Mucosa of descending colon (tissue), 3 donors: ENCODE measurements at regions not wholly inside any gene's neighbourhood (a gene's known extent, or its start where the extent isn't known, plus 50 kb on each side); places are given as distances from the start of the nearest gene placed in this dataset.

Experiments
- ATAC-seq: fragments of 200-7000 bp; cut with Tn5 transposase; one replicate; pipeline ENCODE4 v1.9.1; 2020; ENCODE audit warnings: mild to moderate bottlenecking, moderate library complexity
- DNase-seq, 3 donors: peaks; one replicate each; pipeline ENCODE4 v3.0.0-alpha.2; 2020
- H3K36me3 ChIP-seq: fragments of 200-600 bp; one replicate; pipeline ENCODE4 v1.8.0; 2021; ENCODE audit warnings: low read depth, mild to moderate bottlenecking
- H3K4me1 ChIP-seq: fragments of 200-600 bp; one replicate; pipeline ENCODE4 v1.8.0; 2021; ENCODE audit warnings: low read depth, mild to moderate bottlenecking
- H3K4me3 ChIP-seq: fragments of 200-600 bp; one replicate; pipeline ENCODE4 v1.8.0; 2021; ENCODE audit warnings: mild to moderate bottlenecking
- H3K9me3 ChIP-seq: fragments of 200-600 bp; one replicate; pipeline ENCODE4 v1.8.0; 2021; ENCODE audit warnings: mild to moderate bottlenecking
- CTCF ChIP-seq: fragments of 200-600 bp; IDR thresholded peaks from one replicate; pipeline ENCODE4 v1.8.0; 2022; ENCODE audit warnings: antibody characterized with exemption, mild to moderate bottlenecking
- intact Hi-C, 2 donors: fragments of 100-400 bp; cut with DNase I in 1 of 2; cut with micrococcal nuclease in 1 of 2; formaldehyde crosslinking; loops; one replicate each; pipeline versions ENCODE4 v1.11.0 to v1.11.1; 2022; cut with DNase I, micrococcal nuclease
- donor health status: DM: no; HTN: no; CAD: no; lungs with moderate emphysema.
- donor health status: DM: no; HTN: no; CAD: no.
- donor health status: DM: no; HTN: yes; CAD: no.

GRCh38 chr2:129673234-129673633, 306.2 kb upstream of the RAB6C start:
- TF ChIP-seq CTCF, result no peak
- H3K36me3 ChIP-seq, result no peaks in the 10 kb centered on the region
- no peaks in the 10 kb centered on the region for H3K9me3 ChIP-seq
- no peaks in the 10 kb centered on the region for H3K4me1 ChIP-seq
- no peak for ATAC-seq
- DNase-seq, result no peak
- intact Hi-C loops, result no loop called here
- no peak overlapping the region for H3K4me3 ChIP-seq

- DNase-seq (no peak), ATAC-seq (no peak)
- Histone ChIP-seq H3K9me3 (no peaks in the 10 kb centered on the region), H3K4me3 (no peak overlapping the region), H3K36me3 (no peaks in the 10 kb centered on the region), H3K4me1 (no peaks in the 10 kb centered on the region)
- no peak for TF ChIP-seq CTCF
- intact Hi-C loops, result no loop called here
Measured at GRCh38 chr2:129673847-129674711, 305.4 kb upstream of the RAB6C start.

- intact Hi-C loops, result no loop called here
- Histone ChIP-seq H3K9me3 (no peaks in the 10 kb centered on the region), H3K36me3 (no peaks in the 10 kb centered on the region), H3K4me3 (no peak overlapping the region), H3K4me1 (no peaks in the 10 kb centered on the region)
- TF ChIP-seq CTCF, result no peak
- no peak for ATAC-seq
- no peak for DNase-seq
Measured at GRCh38 chr2:129678751-129679150, 300.7 kb upstream of the RAB6C start.

- ATAC-seq (no peak), DNase-seq (no peak)
- Histone ChIP-seq H3K4me1 (no peaks in the 10 kb centered on the region), H3K36me3 (no peaks in the 10 kb centered on the region), H3K4me3 (no peak overlapping the region), H3K9me3 (no peaks in the 10 kb centered on the region)
- intact Hi-C loops, result no loop called here
- no peak for TF ChIP-seq CTCF
Measured at GRCh38 chr2:129681788-129682187, 297.7 kb upstream of the RAB6C start.

- Histone ChIP-seq H3K4me1 (no peaks in the 10 kb centered on the region), H3K9me3 (no peaks in the 10 kb centered on the region), H3K4me3 (no peak overlapping the region), H3K36me3 (no peaks in the 10 kb centered on the region)
- DNase-seq, result no peak
- intact Hi-C loops, result no loop called here
- no peak for TF ChIP-seq CTCF
- peak; percentile 66 for ATAC-seq
Measured at GRCh38 chr2:129689653-129690448, 289.6 kb upstream of the RAB6C start.
